CD4-positive, alpha-beta T cell (primary cell): ENCODE measurements at regions not wholly inside any gene's neighbourhood (a gene's known extent, or its start where the extent isn't known, plus 50 kb on each side); places are given as distances from the start of the nearest gene placed in this dataset.

Experiments
- ATAC-seq: fragments of 200-7000 bp; cut with Tn5 transposase; one replicate; pipeline ENCODE4 v1.10.0; 2022; ENCODE audit warnings: mild to moderate bottlenecking; ENCODE audit not compliant: poor library complexity
- CTCF ChIA-PET: fragments of 350-600 bp; sonication (Branson Sonifier 250); formaldehyde crosslinking; loops from one replicate; lab custom pipeline; 2021; ENCODE audit warnings: antibody characterized with exemption, inconsistent platforms; lab: Charles Lee
- POLR2A ChIA-PET: fragments of 350-600 bp; sonication (Branson Sonifier 250); formaldehyde crosslinking; loops from one replicate; lab custom pipeline; 2021; ENCODE audit warnings: antibody characterized with exemption, inconsistent platforms; lab: Charles Lee
- DNase-seq, 14 experiments: peaks; one replicate each; pipeline ENCODE4 v3.0.0-alpha.2; 2013 to 2020; ENCODE audit warnings: mixed read lengths in 2 of 14
- H3K27ac ChIP-seq, 2 donors: one replicate each; pipeline versions ENCODE4 v1.5.1 to v1.7.0; 2013; ENCODE audit warnings: low read length in 2 of 2, low read depth in 1 of 2, mild to moderate bottlenecking in 1 of 2
- H3K27me3 ChIP-seq, 2 experiments: 1 replicate in 1 of 2; 2 replicates in 1 of 2; pipeline versions ENCODE4 v1.6.1 to v1.7.0; 2013; ENCODE audit warnings: low read length in 2 of 2, control low read depth in 1 of 2, mild to moderate bottlenecking in 1 of 2, moderate library complexity in 1 of 2; ENCODE audit not compliant: insufficient read depth in 2 of 2, control insufficient read depth in 1 of 2
- H3K36me3 ChIP-seq: one replicate; pipeline ENCODE4 v1.6.1; 2013; ENCODE audit warnings: low read length, control low read depth; ENCODE audit not compliant: insufficient read depth
- H3K4me1 ChIP-seq: one replicate; pipeline ENCODE4 v1.6.1; 2013; ENCODE audit warnings: low read length, control low read depth; ENCODE audit not compliant: insufficient read depth
- H3K4me3 ChIP-seq: one replicate; pipeline ENCODE4 v1.5.1; 2013; ENCODE audit warnings: mild to moderate bottlenecking, low read length, moderate library complexity
- H3K9me3 ChIP-seq, 2 experiments: 1 replicate in 1 of 2; 2 replicates in 1 of 2; pipeline versions ENCODE4 v1.6.1 to v1.7.0; 2013; ENCODE audit warnings: low read length in 2 of 2, mild to moderate bottlenecking in 2 of 2, control low read depth in 1 of 2, moderate library complexity in 1 of 2; ENCODE audit not compliant: control insufficient read depth in 1 of 2, insufficient read depth in 1 of 2
- H3K27ac Mint-ChIP-seq: one replicate; pipeline ENCODE4 v1.8.0; 2020; ENCODE audit warnings: mixed read lengths
- H3K27me3 Mint-ChIP-seq: one replicate; pipeline ENCODE4 v1.8.0; 2021; ENCODE audit warnings: mixed read lengths
- H3K36me3 Mint-ChIP-seq: one replicate; pipeline ENCODE4 v1.8.0; 2021; ENCODE audit warnings: low read depth, mixed read lengths
- H3K4me1 Mint-ChIP-seq: one replicate; pipeline ENCODE4 v1.8.0; 2021; ENCODE audit warnings: low read depth, mixed read lengths
- H3K4me3 Mint-ChIP-seq: one replicate; pipeline ENCODE4 v1.8.0; 2020; ENCODE audit warnings: mild to moderate bottlenecking, mixed read lengths
- H3K9me3 Mint-ChIP-seq: one replicate; pipeline ENCODE4 v1.8.0; 2020; ENCODE audit warnings: mixed read lengths
- intact Hi-C, 2 experiments: fragments of 100-400 bp; cut with DNase I in 1 of 2; cut with micrococcal nuclease in 1 of 2; formaldehyde crosslinking; loops; one replicate each; pipeline versions ENCODE4 v1.15.1 to v1.9.0; 2023 to 2025; cut with DNase I, micrococcal nuclease
- TF ChIP-seq, protein P1 (sequence below): fragments of 200-600 bp; IDR thresholded peaks from one replicate; pipeline ENCODE4 v1.8.0; 2022; ENCODE audit warnings: antibody characterized with exemption, mild to moderate bottlenecking

- Histone ChIP-seq H3K27ac (no peak overlapping the region), H3K4me1 (peaks cover 24% of the 10 kb centered on the region), H3K4me3 (no peak overlapping the region), H3K9me3 (no peaks in the 10 kb centered on the region), H3K27me3 (no peaks in the 10 kb centered on the region), H3K36me3 (no peaks in the 10 kb centered on the region)
- DNase-seq (peak in 3 of 14 experiments; percentile 61 to 74 (median 67)), ATAC-seq (no peak)
- peaks cover 3% of the 10 kb centered on the region for H3K27me3 Mint-ChIP-seq
- H3K4me1 Mint-ChIP-seq: peaks cover 17% of the 10 kb centered on the region
- H3K27ac Mint-ChIP-seq: no peak overlapping the region
- intact Hi-C loops: no loop called here
- no peak overlapping the region for H3K4me3 Mint-ChIP-seq
- ChIA-PET POLR2A (no interaction called here), CTCF (no interaction called here)
- TF ChIP-seq, protein P1, sequence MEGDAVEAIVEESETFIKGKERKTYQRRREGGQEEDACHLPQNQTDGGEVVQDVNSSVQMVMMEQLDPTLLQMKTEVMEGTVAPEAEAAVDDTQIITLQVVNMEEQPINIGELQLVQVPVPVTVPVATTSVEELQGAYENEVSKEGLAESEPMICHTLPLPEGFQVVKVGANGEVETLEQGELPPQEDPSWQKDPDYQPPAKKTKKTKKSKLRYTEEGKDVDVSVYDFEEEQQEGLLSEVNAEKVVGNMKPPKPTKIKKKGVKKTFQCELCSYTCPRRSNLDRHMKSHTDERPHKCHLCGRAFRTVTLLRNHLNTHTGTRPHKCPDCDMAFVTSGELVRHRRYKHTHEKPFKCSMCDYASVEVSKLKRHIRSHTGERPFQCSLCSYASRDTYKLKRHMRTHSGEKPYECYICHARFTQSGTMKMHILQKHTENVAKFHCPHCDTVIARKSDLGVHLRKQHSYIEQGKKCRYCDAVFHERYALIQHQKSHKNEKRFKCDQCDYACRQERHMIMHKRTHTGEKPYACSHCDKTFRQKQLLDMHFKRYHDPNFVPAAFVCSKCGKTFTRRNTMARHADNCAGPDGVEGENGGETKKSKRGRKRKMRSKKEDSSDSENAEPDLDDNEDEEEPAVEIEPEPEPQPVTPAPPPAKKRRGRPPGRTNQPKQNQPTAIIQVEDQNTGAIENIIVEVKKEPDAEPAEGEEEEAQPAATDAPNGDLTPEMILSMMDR: no peak
- no peaks in the 10 kb centered on the region for H3K9me3 Mint-ChIP-seq
- H3K36me3 Mint-ChIP-seq: no peaks in the 10 kb centered on the region
Measured at GRCh38 chr3:46110701-46111493, 83.6 kb upstream of the XCR1 start.

- no peaks in the 10 kb centered on the region for H3K36me3 Mint-ChIP-seq
- POLR2A ChIA-PET: no interaction called here
- peak in 1 of 14 experiments; percentile 69 for DNase-seq
Measured at GRCh38 chr3:46107682-46108081, 80.4 kb upstream of the XCR1 start.

GRCh38 chr3:46105306-46105919 lies 78.1 kb upstream of the XCR1 start:
- ChIA-PET POLR2A (no interaction called here), CTCF (no interaction called here)
- Histone ChIP-seq H3K27me3 (no peaks in the 10 kb centered on the region), H3K27ac (no peak overlapping the region), H3K36me3 (no peaks in the 10 kb centered on the region), H3K4me3 (no peak overlapping the region), H3K4me1 (peaks cover 32% of the 10 kb centered on the region), H3K9me3 (no peaks in the 10 kb centered on the region)
- ATAC-seq: no peak
- Mint-ChIP-seq H3K4me3 (no peak overlapping the region), H3K36me3 (no peaks in the 10 kb centered on the region), H3K4me1 (peaks cover 19% of the 10 kb centered on the region), H3K27me3 (peaks cover 3% of the 10 kb centered on the region), H3K9me3 (no peaks in the 10 kb centered on the region), H3K27ac (no peak overlapping the region)
- peak in 1 of 14 experiments; percentile 47 for DNase-seq
- TF ChIP-seq, protein P1: no peak
- intact Hi-C loops: no loop called here

More at GRCh38 chr3:46107682-46108081, 80.4 kb upstream of the XCR1 start:
- Mint-ChIP-seq H3K27me3 (peaks cover 3% of the 10 kb centered on the region), H3K4me1 (peaks cover 17% of the 10 kb centered on the region), H3K9me3 (no peaks in the 10 kb centered on the region), H3K4me3 (no peak overlapping the region), H3K27ac (no peak overlapping the region)
- H3K36me3 ChIP-seq: no peaks in the 10 kb centered on the region
- no peaks in the 10 kb centered on the region for H3K9me3 ChIP-seq
- H3K27me3 ChIP-seq: no peaks in the 10 kb centered on the region
- CTCF ChIA-PET: no interaction called here
- intact Hi-C loops: no loop called here
- TF ChIP-seq, protein P1: no peak
- H3K4me1 ChIP-seq: peaks cover 32% of the 10 kb centered on the region
- no peak overlapping the region for H3K4me3 ChIP-seq
- ATAC-seq: no peak
- no peak overlapping the region for H3K27ac ChIP-seq
